H1 (cell line): ENCODE measurements at regions not wholly inside any gene's neighbourhood (a gene's known extent, or its start where the extent isn't known, plus 50 kb on each side); places are given as distances from the start of the nearest gene placed in this dataset.

Experiments
- CTCF ChIA-PET: fragments of 300-600 bp; sonication (Branson Sonifier 250); formaldehyde crosslinking; loops from one replicate; lab custom pipeline; 2021; ENCODE audit not compliant: partially characterized antibody; lab: Charles Lee
- POLR2A ChIA-PET: fragments of 300-600 bp; sonication (Branson Sonifier 250); formaldehyde crosslinking; loops from one replicate; lab custom pipeline; 2021; ENCODE audit warnings: inconsistent platforms; ENCODE audit not compliant: partially characterized antibody; lab: Charles Lee
- DNase-seq, 2 experiments: peaks; one replicate each; pipeline versions ENCODE4 v3.0.0 to v3.0.0-alpha.2; 2010 to 2022; ENCODE audit warnings: low spot score in 2 of 2, low read depth in 1 of 2, mixed read lengths in 1 of 2
- FAIRE-seq: peaks from 2 replicates; lab custom pipeline; 2011; peaks lifted over from hg19 to GRCh38; lab: Jason Lieb, UNC
- H2AFZ ChIP-seq: 2 replicates; pipeline ENCODE4 v1.8.1; 2012; ENCODE audit warnings: low read length, inconsistent platforms
- H2AK5ac ChIP-seq: 2 replicates; pipeline ENCODE4 v1.6.1; 2013; ENCODE audit warnings: low read depth, low read length
- H2BK120ac ChIP-seq: replicated peaks from 2 replicates; pipeline ENCODE3; 2013; ENCODE audit warnings: low read depth, low read length, inconsistent platforms
- H2BK12ac ChIP-seq: 2 replicates; pipeline ENCODE4 v1.6.1; 2013; ENCODE audit warnings: low read depth, low read length
- H2BK15ac ChIP-seq: 2 replicates; pipeline ENCODE4 v1.6.1; 2013; ENCODE audit warnings: low read length
- H2BK20ac ChIP-seq: 2 replicates; pipeline ENCODE4 v1.6.1; 2013; ENCODE audit warnings: low read length
- H2BK5ac ChIP-seq: 2 replicates; pipeline ENCODE4 v1.6.1; 2013; ENCODE audit warnings: low read depth, low read length
- H3K14ac ChIP-seq: 2 replicates; pipeline ENCODE4 v1.6.1; 2013; ENCODE audit warnings: inconsistent platforms; ENCODE audit not compliant: insufficient read length
- H3K18ac ChIP-seq: 2 replicates; pipeline ENCODE4 v1.6.1; 2013; ENCODE audit warnings: low read length; ENCODE audit errors: extremely low read depth
- H3K23ac ChIP-seq: 2 replicates; pipeline ENCODE4 v1.6.1; 2013; ENCODE audit warnings: inconsistent platforms; ENCODE audit not compliant: insufficient read length
- H3K23me2 ChIP-seq: 2 replicates; pipeline ENCODE4 v1.6.1; 2013; ENCODE audit warnings: low read depth, low read length
- H3K27ac ChIP-seq: 2 replicates; pipeline ENCODE4 v1.6.1; 2011; ENCODE audit warnings: low read depth, low read length, inconsistent platforms
- H3K27me3 ChIP-seq, 4 experiments: replicated peaks in 1 of 4; 1 replicate in 1 of 4; 2 replicates in 3 of 4; pipeline versions ENCODE4 v1.6.1 to v1.8.1; 2011 to 2013; ENCODE audit warnings: low read length in 3 of 4, mild to moderate bottlenecking in 3 of 4, inconsistent platforms in 2 of 4, mixed read lengths in 2 of 4, moderate library complexity in 1 of 4; ENCODE audit not compliant: control insufficient read depth in 3 of 4, insufficient read depth in 3 of 4; ENCODE audit errors: extremely low read depth in 1 of 4
- H3K36me3 ChIP-seq, 4 experiments: 2 replicates each; pipeline versions ENCODE4 v1.6.1 to v1.8.1; 2011 to 2013; ENCODE audit warnings: mild to moderate bottlenecking in 4 of 4, low read length in 3 of 4, moderate library complexity in 2 of 4, control low read depth in 1 of 4, inconsistent platforms in 1 of 4; ENCODE audit not compliant: insufficient read depth in 4 of 4, control insufficient read depth in 2 of 4
- H3K4ac ChIP-seq: replicated peaks from 2 replicates; pipeline ENCODE3; 2013; ENCODE audit warnings: low read length, low read depth, mixed read lengths, inconsistent platforms; ENCODE audit not compliant: insufficient read length
- H3K4me1 ChIP-seq, 4 experiments: replicated peaks in 1 of 4; 1 replicate in 1 of 4; 2 replicates in 3 of 4; pipeline versions ENCODE4 v1.6.1 to v1.8.1; 2011 to 2013; ENCODE audit warnings: low read length in 3 of 4, inconsistent platforms in 2 of 4, mixed read lengths in 1 of 4; ENCODE audit not compliant: insufficient read depth in 4 of 4, control insufficient read depth in 3 of 4
- H3K4me2 ChIP-seq, 2 experiments: 2 replicates each; pipeline versions ENCODE4 v1.6.1 to v1.8.1; 2011 to 2013; ENCODE audit warnings: low read depth in 2 of 2, low read length in 2 of 2, control low read depth in 1 of 2, inconsistent platforms in 1 of 2, mild to moderate bottlenecking in 1 of 2; ENCODE audit not compliant: insufficient read depth in 1 of 2
- H3K4me3 ChIP-seq, 4 experiments: fragments of 200-600, 300-600 bp in 1 of 4; sonication (generic), shearing (Covaris generic), sonication (Bioruptor Twin) in 1 of 4; 2 replicates each; pipeline versions ENCODE4 v1.5.1 to v1.8.1; 2011 to 2016; ENCODE audit warnings: low read length in 4 of 4, low read depth in 3 of 4, control low read depth in 2 of 4, inconsistent platforms in 2 of 4, mild to moderate bottlenecking in 2 of 4, mixed read lengths in 1 of 4, moderate library complexity in 1 of 4; ENCODE audit not compliant: insufficient read depth in 2 of 4; ENCODE audit errors: extremely low read depth in 1 of 4
- H3K56ac ChIP-seq: replicated peaks from 2 replicates; pipeline ENCODE3; 2013; ENCODE audit warnings: low read depth, mild to moderate bottlenecking, mixed read lengths, low read length, inconsistent platforms; ENCODE audit not compliant: insufficient read length
- H3K79me1 ChIP-seq: 2 replicates; pipeline ENCODE4 v1.6.1; 2013; ENCODE audit warnings: low read depth, low read length, control low read depth
- H3K79me2 ChIP-seq, 2 experiments: 2 replicates each; pipeline versions ENCODE4 v1.6.1 to v1.8.1; 2012 to 2013; ENCODE audit warnings: low read length in 2 of 2, mild to moderate bottlenecking in 2 of 2, inconsistent platforms in 1 of 2; ENCODE audit not compliant: insufficient read depth in 2 of 2, control insufficient read depth in 1 of 2
- H3K9ac ChIP-seq, 4 experiments: replicated peaks in 1 of 4; 1 replicate in 1 of 4; 2 replicates in 3 of 4; pipeline versions ENCODE4 v1.6.1 to v1.8.1; 2011 to 2013; ENCODE audit warnings: low read depth in 3 of 4, low read length in 3 of 4, control low read depth in 2 of 4, mild to moderate bottlenecking in 2 of 4, moderate library complexity in 2 of 4, inconsistent platforms in 1 of 4; ENCODE audit errors: extremely low read depth in 1 of 4
- H3K9me3 ChIP-seq, 2 experiments: 2 replicates each; pipeline versions ENCODE4 v1.6.1 to v1.8.1; 2012 to 2013; ENCODE audit warnings: mild to moderate bottlenecking in 2 of 2, moderate library complexity in 2 of 2, control low read depth in 1 of 2, inconsistent platforms in 1 of 2, low read depth in 1 of 2, low read length in 1 of 2, mixed read lengths in 1 of 2; ENCODE audit not compliant: insufficient read depth in 2 of 2
- H4K20me1 ChIP-seq, 2 experiments: replicated peaks in 1 of 2; 2 replicates each; pipeline versions ENCODE3 to v1.8.1; 2011 to 2013; ENCODE audit warnings: inconsistent platforms in 2 of 2, low read length in 2 of 2, mild to moderate bottlenecking in 1 of 2; ENCODE audit not compliant: insufficient read depth in 2 of 2, control insufficient read depth in 1 of 2
- H4K5ac ChIP-seq: 2 replicates; pipeline ENCODE4 v1.6.1; 2013; ENCODE audit warnings: low read length, low read depth, mixed read lengths, inconsistent platforms; ENCODE audit not compliant: insufficient read length
- H4K8ac ChIP-seq: 2 replicates; pipeline ENCODE4 v1.8.0; 2013; ENCODE audit warnings: mild to moderate bottlenecking, moderate library complexity, low read length, inconsistent platforms; ENCODE audit not compliant: insufficient read depth; ENCODE audit errors: extremely low read depth
- H4K91ac ChIP-seq: replicated peaks from 2 replicates; pipeline ENCODE3; 2013; ENCODE audit warnings: low read length, mixed read lengths, inconsistent platforms; ENCODE audit not compliant: insufficient read length
- CBX5 ChIP-seq: fragments of 300-800, 300-1000 bp; sonication (generic); IDR thresholded peaks from 2 replicates; pipeline ENCODE4 v1.7.1; 2016; ENCODE audit warnings: antibody characterized with exemption, low read length, low read depth
- CTCF ChIP-seq, 3 experiments: IDR thresholded peaks; 1 replicate in 2 of 3; 2 replicates in 1 of 3; pipeline versions ENCODE4 v1.5.1 to v1.6.1; 2011; ENCODE audit warnings: low read length in 3 of 3, mild to moderate bottlenecking in 3 of 3, inconsistent platforms in 2 of 3, low read depth in 1 of 3, moderate library complexity in 1 of 3; ENCODE audit not compliant: insufficient read depth in 1 of 3; ENCODE audit errors: control extremely low read depth in 1 of 3
- POLR2AphosphoS5 ChIP-seq: IDR thresholded peaks from 2 replicates; pipeline ENCODE4 v1.6.1; 2011; ENCODE audit warnings: low read depth, low read length
- SAP30 ChIP-seq: fragments of 300-600 bp; sonication (generic); IDR thresholded peaks from 2 replicates; pipeline ENCODE4 v1.7.1; 2012; ENCODE audit warnings: low read length, moderate library complexity, mild to moderate bottlenecking, inconsistent platforms; ENCODE audit not compliant: insufficient read depth, insufficient replicate concordance
- SIRT6 ChIP-seq: IDR thresholded peaks from one replicate; pipeline ENCODE4 v1.7.1; 2012; ENCODE audit warnings: low read length, inconsistent platforms
- SUZ12 ChIP-seq: fragments of 200-600 bp; sonication (generic); IDR thresholded peaks from 2 replicates; pipeline ENCODE4 v1.6.1; 2012; ENCODE audit warnings: mild to moderate bottlenecking, inconsistent platforms, low read length, moderate library complexity, mixed read lengths
- TCF12 ChIP-seq: IDR thresholded peaks from 2 replicates; pipeline ENCODE4 v1.6.1; 2011; ENCODE audit warnings: low read depth, mild to moderate bottlenecking, low read length
- USF2 ChIP-seq: IDR thresholded peaks from 2 replicates; pipeline ENCODE4 v1.6.1; 2011; ENCODE audit warnings: low read length, improper control_type of control experiment
- YY1 ChIP-seq: IDR thresholded peaks from 2 replicates; pipeline ENCODE4 v1.6.1; 2011; ENCODE audit warnings: low read depth, mild to moderate bottlenecking, low read length
- WGBS, 2 experiments: shearing (Covaris generic) in 1 of 2; methylation state at CpG; one replicate each; pipeline versions ENCODE4 v1.1.6 to v1.1.7; 2013 to 2015; ENCODE audit warnings: low lambda C conversion rate in 2 of 2, mixed read lengths in 2 of 2, inconsistent platforms in 1 of 2, low coverage in 1 of 2, missing lambda C conversion rate in 1 of 2; ENCODE audit not compliant: insufficient replicate concordance in 2 of 2, insufficient coverage in 1 of 2, insufficient read length in 1 of 2; ENCODE audit errors: extremely low coverage in 1 of 2, missing lambda C conversion rate in 1 of 2; 5-methylcytosine and 5-hydroxymethylcytosine counted together

- POLR2A ChIA-PET = no interaction called here
- CTCF ChIA-PET = interaction anchor here (1.9 kb wide), 1 partner anchor 13 kb away, joined by 7 read pairs; no protein-coding TSS in a partner anchor
- no peak overlapping the region for H2BK5ac ChIP-seq
- TF ChIP-seq YY1 (no peak), CBX5 (no peak), CTCF (IDR thresholded peaks at IDR 0.05; ENCODE audit: control extremely low read depth in 1 of 3, insufficient read depth in 1 of 3, low read depth in 1 of 3, low read length in 3 of 3) (no peak), SUZ12 (no peak), TCF12 (no peak), POLR2AphosphoS5 (no peak), SAP30 (no peak), USF2 (no peak), SIRT6 (no peak)
Measured at GRCh38 chr3:59338934-59339333, 289.1 kb upstream of the CFAP20DC start.

More at GRCh38 chr3:59338934-59339333, 289.1 kb upstream of the CFAP20DC start:
- Histone ChIP-seq H4K91ac (no peak overlapping the region), H3K23me2 (no peaks in the 10 kb centered on the region), H3K4ac (no peak overlapping the region), H3K23ac (no peak overlapping the region), H3K79me2 (no peaks in the 10 kb centered on the region), H3K27ac (no peak overlapping the region), H2BK120ac (no peak overlapping the region), H2BK15ac (no peak overlapping the region), H3K4me3 (no peak overlapping the region), H3K27me3 (no peaks in the 10 kb centered on the region), H2AFZ (no peak overlapping the region), H3K79me1 (no peaks in the 10 kb centered on the region), H3K36me3 (no peaks in the 10 kb centered on the region), H3K4me2 (no peak overlapping the region), H2BK20ac (no peak overlapping the region), H3K4me1 (no peaks in the 10 kb centered on the region), H4K5ac (no peak overlapping the region), H3K18ac (no peak overlapping the region), H3K9ac (no peak overlapping the region), H2BK12ac (no peak overlapping the region), H3K9me3 (no peaks in the 10 kb centered on the region), H2AK5ac (no peak overlapping the region), H3K14ac (no peak overlapping the region), H4K8ac (no peak overlapping the region), H4K20me1 (no peaks in the 10 kb centered on the region), H3K56ac (no peak overlapping the region)
- FAIRE-seq (no peak), DNase-seq (no peak)
- 76% methylated on average over 7 of the region's 7 CpGs; no CpG with 5 or more reads in 1 of the 2 experiments for WGBS, 2 experiments
